Neural progenitor cell (in vitro differentiated cells): ENCODE measurements at regions not wholly inside any gene's neighbourhood (a gene's known extent, or its start where the extent isn't known, plus 50 kb on each side); places are given as distances from the start of the nearest gene placed in this dataset.

Experiments used
- DNase-seq: peaks from one replicate; pipeline ENCODE4 v3.0.0-alpha.2; 2016; ENCODE audit warnings: low spot score
- H2AFZ ChIP-seq: fragments of 200-600 bp; sonication (generic); replicated peaks from 2 replicates; pipeline ENCODE4 v1.6.1; 2016; ENCODE audit warnings: antibody characterized with exemption
- H3F3A ChIP-seq: fragments of 200-600 bp; sonication (generic); 2 replicates; pipeline ENCODE4 v1.6.1; 2016; ENCODE audit warnings: antibody characterized with exemption, low read depth
- H3K27ac ChIP-seq: fragments of 200-600 bp; sonication (generic); 2 replicates; pipeline ENCODE4 v1.5.1; 2016; ENCODE audit warnings: mild to moderate bottlenecking
- H3K27me3 ChIP-seq: fragments of 200-600 bp; sonication (generic); 2 replicates; pipeline ENCODE4 v1.6.1; 2016; ENCODE audit warnings: mild to moderate bottlenecking, moderate library complexity
- H3K36me3 ChIP-seq: fragments of 200-600 bp; sonication (generic); 2 replicates; pipeline ENCODE4 v1.5.1; 2016
- H3K4me1 ChIP-seq: fragments of 200-600 bp; sonication (generic); 2 replicates; pipeline ENCODE4 v1.6.1; 2016; ENCODE audit warnings: mixed run types
- H3K4me2 ChIP-seq: fragments of 200-600 bp; sonication (generic); 2 replicates; pipeline ENCODE4 v1.6.1; 2016
- H3K4me3 ChIP-seq: fragments of 200-600 bp; sonication (generic); 2 replicates; pipeline ENCODE4 v1.5.1; 2016
- H3K79me2 ChIP-seq: fragments of 200-600 bp; sonication (generic); 2 replicates; pipeline ENCODE4 v1.6.1; 2016; ENCODE audit warnings: low read depth
- H3K9ac ChIP-seq: fragments of 200-600 bp; sonication (generic); 2 replicates; pipeline ENCODE4 v1.6.1; 2016
- H3K9me3 ChIP-seq: fragments of 200-600 bp; sonication (generic); 2 replicates; pipeline ENCODE4 v1.5.1; 2016; ENCODE audit warnings: low read depth
- H4K20me1 ChIP-seq: fragments of 200-600 bp; sonication (generic); 2 replicates; pipeline ENCODE4 v1.6.1; 2016; ENCODE audit warnings: low read depth
- H3K27ac Mint-ChIP-seq: 3 replicates; pipeline ENCODE4 v1.8.0; 2021; ENCODE audit warnings: mixed read lengths
- H3K27me3 Mint-ChIP-seq: 2 replicates; pipeline ENCODE4 v1.8.0; 2022; ENCODE audit warnings: low read depth, mild to moderate bottlenecking, inconsistent platforms, moderate library complexity, mixed read lengths; ENCODE audit not compliant: insufficient read depth
- H3K36me3 Mint-ChIP-seq: 3 replicates; pipeline ENCODE4 v1.8.0; 2021; ENCODE audit warnings: mixed read lengths
- H3K4me1 Mint-ChIP-seq: 3 replicates; pipeline ENCODE4 v1.8.0; 2021; ENCODE audit warnings: mixed read lengths
- H3K4me3 Mint-ChIP-seq: 3 replicates; pipeline ENCODE4 v1.8.0; 2021; ENCODE audit warnings: mild to moderate bottlenecking, moderate library complexity, mixed read lengths
- H3K9me3 Mint-ChIP-seq: 3 replicates; pipeline ENCODE4 v1.8.0; 2020; ENCODE audit warnings: mixed read lengths
- CTCF ChIP-seq: fragments of 200-600 bp; sonication (generic); IDR thresholded peaks from 2 replicates; pipeline ENCODE4 v1.5.1; 2017; ENCODE audit warnings: antibody characterized with exemption, mild to moderate bottlenecking
- EZH2 ChIP-seq: fragments of 200-600 bp; sonication (generic); IDR thresholded peaks from 2 replicates; pipeline ENCODE4 v1.6.1; 2017; ENCODE audit warnings: antibody characterized with exemption, mild to moderate bottlenecking, moderate library complexity
- EZH2phosphoT487 ChIP-seq: fragments of 200-600 bp; sonication (generic); IDR thresholded peaks from 2 replicates; pipeline ENCODE4 v1.6.1; 2017; ENCODE audit warnings: antibody characterized with exemption

GRCh38 chr2:188089901-188090300 is 201.8 kb upstream of the GULP1 start:
- H3K36me3 Mint-ChIP-seq = no peaks in the 10 kb centered on the region
- TF ChIP-seq EZH2 = no peak
- no peak for TF ChIP-seq CTCF
- TF ChIP-seq EZH2phosphoT487 = no peak
- Histone ChIP-seq H3K4me2 (no peak overlapping the region), H3K9me3 (peaks cover 5% of the 10 kb centered on the region), H2AFZ (no peak overlapping the region), H3K36me3 (peaks cover 5% of the 10 kb centered on the region), H3K27me3 (no peaks in the 10 kb centered on the region), H3K9ac (no peak overlapping the region), H4K20me1 (no peaks in the 10 kb centered on the region), H3K4me3 (no peak overlapping the region), H3K27ac (no peak overlapping the region), H3F3A (no peaks in the 10 kb centered on the region), H3K4me1 (no peaks in the 10 kb centered on the region), H3K79me2 (no peaks in the 10 kb centered on the region)
- no peak for DNase-seq
- no peak overlapping the region for H3K27ac Mint-ChIP-seq
- no peaks in the 10 kb centered on the region for H3K27me3 Mint-ChIP-seq
- peaks cover 3% of the 10 kb centered on the region for H3K9me3 Mint-ChIP-seq
- no peak overlapping the region for H3K4me3 Mint-ChIP-seq
- H3K4me1 Mint-ChIP-seq = no peaks in the 10 kb centered on the region

GRCh38 chr2:188091220-188091619 is 200.5 kb upstream of the GULP1 start:
- peaks cover 3% of the 10 kb centered on the region for H3K9me3 Mint-ChIP-seq
- Histone ChIP-seq H3K9ac (no peak overlapping the region), H2AFZ (no peak overlapping the region), H3K27ac (no peak overlapping the region), H3K9me3 (peaks cover 5% of the 10 kb centered on the region), H3K4me3 (no peak overlapping the region), H3K79me2 (no peaks in the 10 kb centered on the region), H4K20me1 (no peaks in the 10 kb centered on the region), H3K4me2 (no peak overlapping the region), H3K4me1 (no peaks in the 10 kb centered on the region), H3K36me3 (peaks cover 5% of the 10 kb centered on the region), H3F3A (no peaks in the 10 kb centered on the region), H3K27me3 (no peaks in the 10 kb centered on the region)
- H3K4me1 Mint-ChIP-seq = no peaks in the 10 kb centered on the region
- H3K4me3 Mint-ChIP-seq = no peak overlapping the region
- H3K36me3 Mint-ChIP-seq = no peaks in the 10 kb centered on the region
- no peak overlapping the region for H3K27ac Mint-ChIP-seq
- DNase-seq = no peak
- H3K27me3 Mint-ChIP-seq = no peaks in the 10 kb centered on the region
- TF ChIP-seq CTCF (no peak), EZH2phosphoT487 (no peak), EZH2 (no peak)

- Mint-ChIP-seq H3K27ac (no peak overlapping the region), H3K9me3 (no peaks in the 10 kb centered on the region), H3K4me3 (no peak overlapping the region), H3K27me3 (peaks cover 3% of the 10 kb centered on the region), H3K36me3 (no peaks in the 10 kb centered on the region), H3K4me1 (no peaks in the 10 kb centered on the region)
- Histone ChIP-seq H3K36me3 (no peaks in the 10 kb centered on the region), H3F3A (no peaks in the 10 kb centered on the region), H4K20me1 (no peaks in the 10 kb centered on the region), H3K4me2 (no peak overlapping the region), H3K9me3 (no peaks in the 10 kb centered on the region), H3K4me3 (no peak overlapping the region), H2AFZ (no peak overlapping the region), H3K27ac (no peak overlapping the region), H3K79me2 (no peaks in the 10 kb centered on the region), H3K4me1 (no peaks in the 10 kb centered on the region), H3K27me3 (no peaks in the 10 kb centered on the region), H3K9ac (no peak overlapping the region)
- TF ChIP-seq CTCF (no peak), EZH2 (no peak), EZH2phosphoT487 (no peak)
- no peak for DNase-seq
These were observed 198.9 kb upstream of the GULP1 start for GRCh38 chr2:188092734-188093133.
